Neural cell (in vitro differentiated cells): ENCODE measurements at regions not wholly inside any gene's neighbourhood (a gene's known extent, or its start where the extent isn't known, plus 50 kb on each side); places are given as distances from the start of the nearest gene placed in this dataset.

ENCODE experiments used
- H2AFZ ChIP-seq: fragments of 200-600, 300-800 bp; sonication (generic), shearing (Covaris generic); 2 replicates; pipeline ENCODE4 v1.6.0; 2014; ENCODE audit warnings: low read depth, mild to moderate bottlenecking, antibody characterized with exemption, low read length, moderate library complexity
- H3F3A ChIP-seq: fragments of 200-600 bp; shearing (Covaris generic); 2 replicates; pipeline ENCODE4 v1.6.1; 2016; ENCODE audit warnings: mild to moderate bottlenecking, moderate library complexity, mixed read lengths, antibody characterized with exemption, low read length; ENCODE audit not compliant: insufficient read depth, poor library complexity, severe bottlenecking
- H3K27ac ChIP-seq: fragments of 200-600, 300-800 bp; sonication (generic), shearing (Covaris generic); 2 replicates; pipeline ENCODE4 v1.5.1; 2014; ENCODE audit warnings: mild to moderate bottlenecking, low read length, moderate library complexity
- H3K27me3 ChIP-seq: fragments of 300-800, 200-600 bp; sonication (generic), shearing (Covaris generic); 2 replicates; pipeline ENCODE4 v1.6.0; 2014; ENCODE audit warnings: mild to moderate bottlenecking, low read depth, low read length, moderate library complexity; ENCODE audit not compliant: insufficient read depth
- H3K36me3 ChIP-seq: fragments of 300-800, 200-600 bp; sonication (generic), shearing (Covaris generic); 2 replicates; pipeline ENCODE4 v1.5.1; 2014; ENCODE audit warnings: mild to moderate bottlenecking, antibody characterized with exemption, low read length, moderate library complexity; ENCODE audit not compliant: insufficient read depth
- H3K4me2 ChIP-seq: fragments of 300-800, 200-600 bp; sonication (generic), shearing (Covaris generic); 2 replicates; pipeline ENCODE4 v1.6.0; 2014; ENCODE audit warnings: mild to moderate bottlenecking, low read length
- H3K4me3 ChIP-seq: fragments of 300-800, 200-600 bp; sonication (generic), shearing (Covaris generic); 2 replicates; pipeline ENCODE4 v1.5.1; 2014; ENCODE audit warnings: mild to moderate bottlenecking, low read length, moderate library complexity
- H3K79me2 ChIP-seq: fragments of 200-600 bp; shearing (Covaris generic); replicated peaks from 2 replicates; pipeline ENCODE4 v1.6.0; 2014; ENCODE audit warnings: mild to moderate bottlenecking, low read length, moderate library complexity; ENCODE audit not compliant: insufficient read depth
- H3K9ac ChIP-seq: fragments of 300-800, 200-600 bp; sonication (generic), shearing (Covaris generic); 2 replicates; pipeline ENCODE4 v1.6.1; 2016; ENCODE audit warnings: mild to moderate bottlenecking, low read length, mixed read lengths
- H3K9me2 ChIP-seq: fragments of 200-600 bp; shearing (Covaris generic); 2 replicates; pipeline ENCODE4 v1.6.1; 2016; ENCODE audit warnings: mild to moderate bottlenecking, low read length, mixed read lengths; ENCODE audit not compliant: insufficient read depth
- H3K9me3 ChIP-seq: fragments of 200-600, 300-800 bp; sonication (generic), shearing (Covaris generic); 2 replicates; pipeline ENCODE4 v1.6.1; 2016; ENCODE audit warnings: mild to moderate bottlenecking, mixed run types, low read length, moderate library complexity, mixed read lengths
- H4K20me1 ChIP-seq: fragments of 200-600 bp; shearing (Covaris generic); 2 replicates; pipeline ENCODE4 v1.6.1; 2016; ENCODE audit warnings: mild to moderate bottlenecking, mixed run types; ENCODE audit not compliant: insufficient read depth
- CTCF ChIP-seq: fragments of 450-650 bp; IDR thresholded peaks from 2 replicates; pipeline ENCODE4 v1.5.1; 2014; ENCODE audit warnings: antibody characterized with exemption, mild to moderate bottlenecking, moderate library complexity; ENCODE audit not compliant: poor library complexity, severe bottlenecking
- EP300 ChIP-seq: fragments of 450-650 bp; conservative IDR thresholded peaks from 2 replicates; pipeline ENCODE4 v1.6.1; 2014; ENCODE audit warnings: antibody characterized with exemption, mild to moderate bottlenecking, moderate library complexity; ENCODE audit not compliant: poor library complexity, severe bottlenecking
- EZH2 ChIP-seq: fragments of 200-600, 300-800 bp; shearing (Covaris generic), sonication (generic); IDR thresholded peaks from 2 replicates; pipeline ENCODE4 v1.6.1; 2014; ENCODE audit warnings: antibody characterized with exemption, low read length, borderline replicate concordance, mild to moderate bottlenecking; ENCODE audit not compliant: insufficient read depth, poor library complexity, severe bottlenecking
- MXI1 ChIP-seq: fragments of 450-650 bp; conservative IDR thresholded peaks from 2 replicates; pipeline ENCODE4 v1.6.1; 2014; ENCODE audit warnings: antibody characterized with exemption, mild to moderate bottlenecking; ENCODE audit not compliant: poor library complexity, severe bottlenecking
- POLR2AphosphoS5 ChIP-seq: IDR thresholded peaks from 2 replicates; pipeline ENCODE4 v1.6.1; 2012
- RAD21 ChIP-seq: fragments of 450-650 bp; conservative IDR thresholded peaks from 2 replicates; pipeline ENCODE4 v1.6.1; 2014; ENCODE audit warnings: antibody characterized with exemption, mild to moderate bottlenecking, moderate library complexity
- REST ChIP-seq: IDR thresholded peaks from 2 replicates; pipeline ENCODE4 v1.6.1; 2012; ENCODE audit warnings: borderline replicate concordance
- SMC3 ChIP-seq: fragments of 450-650 bp; conservative IDR thresholded peaks from 2 replicates; pipeline ENCODE4 v1.6.1; 2014; ENCODE audit warnings: antibody characterized with exemption, mild to moderate bottlenecking, moderate library complexity; ENCODE audit not compliant: poor library complexity
- TAF1 ChIP-seq: IDR thresholded peaks from 2 replicates; pipeline ENCODE4 v1.6.1; 2012; ENCODE audit warnings: low read depth

GRCh38 chr13:88360761-88361160 lies 689.6 kb downstream of the SLITRK5 start (continued):
- TF ChIP-seq REST: no peak
- TF ChIP-seq TAF1: no peak
- TF ChIP-seq RAD21: no peak
- TF ChIP-seq MXI1: no peak

- no peaks in the 10 kb centered on the region for H3K27me3 ChIP-seq
- no peak overlapping the region for H3K4me3 ChIP-seq
- H3K9me2 ChIP-seq: no peaks in the 10 kb centered on the region
- H3K27ac ChIP-seq: no peak overlapping the region
- H3K9ac ChIP-seq: no peak overlapping the region
- no peaks in the 10 kb centered on the region for H3K79me2 ChIP-seq
- H4K20me1 ChIP-seq: no peaks in the 10 kb centered on the region
- no peak overlapping the region for H3K4me2 ChIP-seq
- TF ChIP-seq EP300: no peak
- no peak for TF ChIP-seq CTCF
- no peak for TF ChIP-seq MXI1
- no peak for TF ChIP-seq REST
- TF ChIP-seq SMC3: no peak
- no peak for TF ChIP-seq EZH2
- no peak for TF ChIP-seq POLR2AphosphoS5
- no peak for TF ChIP-seq RAD21
- no peak for TF ChIP-seq TAF1
- no peaks in the 10 kb centered on the region for H3F3A ChIP-seq
- no peaks in the 10 kb centered on the region for H3K36me3 ChIP-seq
- H3K9me3 ChIP-seq: no peaks in the 10 kb centered on the region
- no peak overlapping the region for H2AFZ ChIP-seq
These were observed 698.7 kb downstream of the SLITRK5 start for GRCh38 chr13:88369866-88370265.
